ENCODE measurements at regions not wholly inside any gene's neighbourhood (a gene's known extent, or its start where the extent isn't known, plus 50 kb on each side); places are given as distances from the start of the nearest gene placed in this dataset.

GRCh38 chr12:91687052-91688017 is 458.3 kb downstream of the BTG1 start:
- H3K27me3 Mint-ChIP-seq (ENCODE audit: low read depth) = no peaks in the 10 kb centered on the region
- no peak overlapping the region for H3K4me3 Mint-ChIP-seq
- H3K4me1 Mint-ChIP-seq (ENCODE audit: low read depth) = peaks cover 16% of the 10 kb centered on the region
- H3K9me3 Mint-ChIP-seq = no peaks in the 10 kb centered on the region
- peak; percentile 42 for DNase-seq
- no peaks in the 10 kb centered on the region for H3K36me3 Mint-ChIP-seq (ENCODE audit: low read depth)
- intact Hi-C loops (cut with micrococcal nuclease) = loop anchor here (1.0 to 2.0 kb wide), 3 partner anchors 92 to 459 kb away; no protein-coding TSS in a partner anchor
- CTCF ChIA-PET = interaction anchor here (1.4 kb wide), 1 partner anchor 34 kb away, joined by 3 read pairs; no protein-coding TSS in a partner anchor
- H3K27ac Mint-ChIP-seq = peak overlapping the region; percentile 20

- DNase-seq = peak; percentile 8
- Mint-ChIP-seq H3K4me1 (ENCODE audit: low read depth) (peaks cover 16% of the 10 kb centered on the region), H3K9me3 (no peaks in the 10 kb centered on the region), H3K27me3 (ENCODE audit: low read depth) (no peaks in the 10 kb centered on the region), H3K4me3 (no peak overlapping the region), H3K27ac (no peak overlapping the region), H3K36me3 (ENCODE audit: low read depth) (no peaks in the 10 kb centered on the region)
- intact Hi-C loops (cut with micrococcal nuclease) = loop anchor here (2.0 kb wide), 1 partner anchor 109 kb away; no protein-coding TSS in a partner anchor
- CTCF ChIA-PET = interaction anchor here (1.0 kb wide), 1 partner anchor 126 kb away, joined by 3 read pairs; no protein-coding TSS in a partner anchor
Measured at GRCh38 chr12:91685917-91686316, 459.7 kb downstream of the BTG1 start.

GRCh38 chr12:91681751-91682150 is 463.9 kb downstream of the BTG1 start:
- CTCF ChIA-PET = no interaction called here
- intact Hi-C loops (cut with micrococcal nuclease) = no loop called here
- Mint-ChIP-seq H3K27ac (no peak overlapping the region), H3K9me3 (no peaks in the 10 kb centered on the region), H3K27me3 (ENCODE audit: low read depth) (no peaks in the 10 kb centered on the region), H3K36me3 (ENCODE audit: low read depth) (no peaks in the 10 kb centered on the region), H3K4me1 (ENCODE audit: low read depth) (peaks cover 3% of the 10 kb centered on the region), H3K4me3 (no peak overlapping the region)
- DNase-seq = no peak

- Mint-ChIP-seq H3K27me3 (ENCODE audit: low read depth) (no peaks in the 10 kb centered on the region), H3K9me3 (no peaks in the 10 kb centered on the region), H3K36me3 (ENCODE audit: low read depth) (no peaks in the 10 kb centered on the region), H3K4me1 (ENCODE audit: low read depth) (no peaks in the 10 kb centered on the region), H3K4me3 (no peak overlapping the region), H3K27ac (no peak overlapping the region)
- CTCF ChIA-PET = no interaction called here
- no peak for DNase-seq
- intact Hi-C loops (cut with micrococcal nuclease) = no loop called here
Measured at GRCh38 chr12:91680864-91681263, 464.8 kb downstream of the BTG1 start.

- Mint-ChIP-seq H3K9me3 (no peaks in the 10 kb centered on the region), H3K36me3 (ENCODE audit: low read depth) (no peaks in the 10 kb centered on the region), H3K4me3 (no peak overlapping the region), H3K27ac (no peak overlapping the region), H3K4me1 (ENCODE audit: low read depth) (peaks cover 6% of the 10 kb centered on the region), H3K27me3 (ENCODE audit: low read depth) (no peaks in the 10 kb centered on the region)
- CTCF ChIA-PET = no interaction called here
- DNase-seq = no peak
- intact Hi-C loops (cut with micrococcal nuclease) = no loop called here
Measured at GRCh38 chr12:91677556-91677955, 468.1 kb downstream of the BTG1 start.

GRCh38 chr12:91675401-91675800 is 470.2 kb downstream of the BTG1 start:
- intact Hi-C loops (cut with micrococcal nuclease) = no loop called here
- H3K4me1 Mint-ChIP-seq (ENCODE audit: low read depth) = peaks cover 9% of the 10 kb centered on the region
- no peaks in the 10 kb centered on the region for H3K36me3 Mint-ChIP-seq (ENCODE audit: low read depth)
- no peaks in the 10 kb centered on the region for H3K9me3 Mint-ChIP-seq
- H3K27me3 Mint-ChIP-seq (ENCODE audit: low read depth) = no peaks in the 10 kb centered on the region
- DNase-seq = no peak
- no peak overlapping the region for H3K27ac Mint-ChIP-seq
- H3K4me3 Mint-ChIP-seq = no peak overlapping the region
- CTCF ChIA-PET = no interaction called here

- no peak overlapping the region for H3K4me3 Mint-ChIP-seq
- CTCF ChIA-PET = no interaction called here
- DNase-seq = no peak
- H3K27me3 Mint-ChIP-seq (ENCODE audit: low read depth) = no peaks in the 10 kb centered on the region
- peaks cover 7% of the 10 kb centered on the region for H3K9me3 Mint-ChIP-seq
- H3K27ac Mint-ChIP-seq = no peak overlapping the region
- H3K4me1 Mint-ChIP-seq (ENCODE audit: low read depth) = peaks cover 15% of the 10 kb centered on the region
- H3K36me3 Mint-ChIP-seq (ENCODE audit: low read depth) = peaks cover 2% of the 10 kb centered on the region
- intact Hi-C loops (cut with micrococcal nuclease) = no loop called here
Measured at GRCh38 chr12:91672130-91672529, 473.5 kb downstream of the BTG1 start.

- no peaks in the 10 kb centered on the region for H3K27me3 Mint-ChIP-seq (ENCODE audit: low read depth)
- H3K4me1 Mint-ChIP-seq (ENCODE audit: low read depth) = peaks cover 19% of the 10 kb centered on the region
- CTCF ChIA-PET = no interaction called here
- H3K4me3 Mint-ChIP-seq = no peak overlapping the region
- intact Hi-C loops (cut with micrococcal nuclease) = no loop called here
- peaks cover 2% of the 10 kb centered on the region for H3K36me3 Mint-ChIP-seq (ENCODE audit: low read depth)
- no peak for DNase-seq
- H3K27ac Mint-ChIP-seq = peak overlapping the region; percentile 7
- peaks cover 7% of the 10 kb centered on the region for H3K9me3 Mint-ChIP-seq
Measured at GRCh38 chr12:91667694-91668093, 478.0 kb downstream of the BTG1 start.

- DNase-seq = no peak
- CTCF ChIA-PET = no interaction called here
- Mint-ChIP-seq H3K27me3 (ENCODE audit: low read depth) (no peaks in the 10 kb centered on the region), H3K27ac (no peak overlapping the region), H3K4me3 (no peak overlapping the region), H3K9me3 (peaks cover 2% of the 10 kb centered on the region), H3K36me3 (ENCODE audit: low read depth) (no peaks in the 10 kb centered on the region), H3K4me1 (ENCODE audit: low read depth) (peaks cover 18% of the 10 kb centered on the region)
- intact Hi-C loops (cut with micrococcal nuclease) = no loop called here
Measured at GRCh38 chr12:91663744-91664143, 481.1 kb upstream of the DCN start.

GRCh38 chr12:91663310-91663709 is 480.7 kb upstream of the DCN start:
- intact Hi-C loops (cut with micrococcal nuclease) = no loop called here
- Mint-ChIP-seq H3K27ac (no peak overlapping the region), H3K36me3 (ENCODE audit: low read depth) (no peaks in the 10 kb centered on the region), H3K9me3 (no peaks in the 10 kb centered on the region), H3K4me1 (ENCODE audit: low read depth) (peaks cover 18% of the 10 kb centered on the region), H3K27me3 (ENCODE audit: low read depth) (no peaks in the 10 kb centered on the region), H3K4me3 (no peak overlapping the region)
- DNase-seq = no peak
- CTCF ChIA-PET = no interaction called here

- peaks cover 23% of the 10 kb centered on the region for H3K4me1 Mint-ChIP-seq (ENCODE audit: low read depth)
- H3K4me3 Mint-ChIP-seq = no peak overlapping the region
Measured at GRCh38 chr12:91662021-91662420, 479.4 kb upstream of the DCN start.

GRCh38 chr12:91657032-91657431 is 474.4 kb upstream of the DCN start:
- intact Hi-C loops (cut with micrococcal nuclease) = no loop called here
- H3K27me3 Mint-ChIP-seq (ENCODE audit: low read depth) = no peaks in the 10 kb centered on the region
- H3K4me1 Mint-ChIP-seq (ENCODE audit: low read depth) = peaks cover 17% of the 10 kb centered on the region
- CTCF ChIA-PET = interaction anchor here (0.6 kb wide), 1 partner anchor 334 kb away, joined by 3 read pairs; no protein-coding TSS in a partner anchor
- DNase-seq = no peak
- H3K27ac Mint-ChIP-seq = no peak overlapping the region
- no peaks in the 10 kb centered on the region for H3K9me3 Mint-ChIP-seq
- no peaks in the 10 kb centered on the region for H3K36me3 Mint-ChIP-seq (ENCODE audit: low read depth)
- no peak overlapping the region for H3K4me3 Mint-ChIP-seq

More at GRCh38 chr12:91662021-91662420, 479.4 kb upstream of the DCN start:
- CTCF ChIA-PET = no interaction called here
- DNase-seq = no peak
- H3K36me3 Mint-ChIP-seq (ENCODE audit: low read depth) = no peaks in the 10 kb centered on the region
- no peaks in the 10 kb centered on the region for H3K27me3 Mint-ChIP-seq (ENCODE audit: low read depth)
- no peak overlapping the region for H3K27ac Mint-ChIP-seq
- no peaks in the 10 kb centered on the region for H3K9me3 Mint-ChIP-seq
- intact Hi-C loops (cut with micrococcal nuclease) = no loop called here

- peaks cover 1% of the 10 kb centered on the region for H3K9me3 Mint-ChIP-seq
- DNase-seq = no peak
- H3K36me3 Mint-ChIP-seq (ENCODE audit: low read depth) = no peaks in the 10 kb centered on the region
- H3K27me3 Mint-ChIP-seq (ENCODE audit: low read depth) = no peaks in the 10 kb centered on the region
- intact Hi-C loops (cut with micrococcal nuclease) = no loop called here
- CTCF ChIA-PET = no interaction called here
- no peak overlapping the region for H3K4me3 Mint-ChIP-seq
- H3K27ac Mint-ChIP-seq = no peak overlapping the region
- peaks cover 17% of the 10 kb centered on the region for H3K4me1 Mint-ChIP-seq (ENCODE audit: low read depth)
Measured at GRCh38 chr12:91655966-91656365, 473.3 kb upstream of the DCN start.

All from activated naive CD4-positive, alpha-beta T cell treated with anti-CD3 and anti-CD28 coated beads for 36 hours (primary cell).